ENCODE measurements at regions not wholly inside any gene's neighbourhood (a gene's known extent, or its start where the extent isn't known, plus 50 kb on each side); places are given as distances from the start of the nearest gene placed in this dataset.

- TF ChIP-seq POLR2A (IDR thresholded peaks at IDR 0.05): no peak
- TF ChIP-seq CTCF (IDR thresholded peaks at IDR 0.05): no peak
Observed at GRCh38 chr1:219669042-219669441, 56.1 kb upstream of the ZC3H11B start.

All from ovary (tissue), 3 donors.